ES-I3 (cell line): ENCODE measurements at regions not wholly inside any gene's neighbourhood (a gene's known extent, or its start where the extent isn't known, plus 50 kb on each side); places are given as distances from the start of the nearest gene placed in this dataset.

ENCODE experiments used
- H3K36me3 ChIP-seq: 2 replicates; pipeline ENCODE4 v1.6.1; 2013; ENCODE audit warnings: mild to moderate bottlenecking, low read length, control low read depth, moderate library complexity; ENCODE audit not compliant: insufficient read depth
- H3K4me1 ChIP-seq: 2 replicates; pipeline ENCODE4 v1.6.1; 2013; ENCODE audit warnings: mild to moderate bottlenecking, control low read depth, low read length; ENCODE audit not compliant: insufficient read depth
- H3K9ac ChIP-seq: 2 replicates; pipeline ENCODE4 v1.6.1; 2013; ENCODE audit warnings: low read depth, mild to moderate bottlenecking, low read length, moderate library complexity
- H3K9me3 ChIP-seq: 2 replicates; pipeline ENCODE4 v1.6.1; 2013; ENCODE audit warnings: mild to moderate bottlenecking, low read length, moderate library complexity; ENCODE audit not compliant: control insufficient read depth, insufficient read depth

- Histone ChIP-seq H3K9ac (no peak overlapping the region), H3K36me3 (no peaks in the 10 kb centered on the region), H3K9me3 (no peaks in the 10 kb centered on the region), H3K4me1 (no peaks in the 10 kb centered on the region)
These were observed 70.8 kb upstream of the FMN2 start for GRCh38 chr1:240020871-240021270.

GRCh38 chr1:240021709-240022108, 70.0 kb upstream of the FMN2 start:
- no peaks in the 10 kb centered on the region for H3K9me3 ChIP-seq

GRCh38 chr1:240027059-240027462, 64.6 kb upstream of the FMN2 start:
- Histone ChIP-seq H3K4me1 (no peaks in the 10 kb centered on the region), H3K9me3 (no peaks in the 10 kb centered on the region)

More at GRCh38 chr1:240021709-240022108, 70.0 kb upstream of the FMN2 start:
- no peaks in the 10 kb centered on the region for H3K36me3 ChIP-seq
- no peak overlapping the region for H3K9ac ChIP-seq
- no peaks in the 10 kb centered on the region for H3K4me1 ChIP-seq

GRCh38 chr1:240029418-240029817, 62.3 kb upstream of the FMN2 start:
- Histone ChIP-seq H3K4me1 (no peaks in the 10 kb centered on the region), H3K9ac (no peak overlapping the region), H3K9me3 (no peaks in the 10 kb centered on the region), H3K36me3 (no peaks in the 10 kb centered on the region)

More at GRCh38 chr1:240027059-240027462, 64.6 kb upstream of the FMN2 start:
- Histone ChIP-seq H3K9ac (no peak overlapping the region), H3K36me3 (no peaks in the 10 kb centered on the region)

- no peaks in the 10 kb centered on the region for H3K4me1 ChIP-seq
- H3K36me3 ChIP-seq = no peaks in the 10 kb centered on the region
- no peak overlapping the region for H3K9ac ChIP-seq
- no peaks in the 10 kb centered on the region for H3K9me3 ChIP-seq
These were observed 61.4 kb upstream of the FMN2 start for GRCh38 chr1:240030236-240030635.

GRCh38 chr1:240031009-240031408, 60.7 kb upstream of the FMN2 start:
- no peaks in the 10 kb centered on the region for H3K36me3 ChIP-seq
- H3K4me1 ChIP-seq = no peaks in the 10 kb centered on the region
- no peak overlapping the region for H3K9ac ChIP-seq
- H3K9me3 ChIP-seq = no peaks in the 10 kb centered on the region

GRCh38 chr1:240031414-240031813, 60.3 kb upstream of the FMN2 start:
- no peaks in the 10 kb centered on the region for H3K4me1 ChIP-seq
- peaks cover 3% of the 10 kb centered on the region; the same call in 1 of the 2 replicates for H3K9me3 ChIP-seq
- H3K9ac ChIP-seq = no peak overlapping the region
- H3K36me3 ChIP-seq = no peaks in the 10 kb centered on the region

GRCh38 chr1:240033406-240033805, 58.3 kb upstream of the FMN2 start:
- Histone ChIP-seq H3K9ac (no peak overlapping the region), H3K36me3 (no peaks in the 10 kb centered on the region), H3K4me1 (no peaks in the 10 kb centered on the region), H3K9me3 (peaks cover 3% of the 10 kb centered on the region; the same call in 1 of the 2 replicates)

GRCh38 chr1:240036526-240036925, 55.2 kb upstream of the FMN2 start:
- H3K4me1 ChIP-seq = no peaks in the 10 kb centered on the region
- peaks cover 3% of the 10 kb centered on the region; the same call in 1 of the 2 replicates for H3K9me3 ChIP-seq

More at GRCh38 chr1:240036526-240036925, 55.2 kb upstream of the FMN2 start:
- Histone ChIP-seq H3K9ac (no peak overlapping the region), H3K36me3 (no peaks in the 10 kb centered on the region)
